ENCODE measurements at regions not wholly inside any gene's neighbourhood (a gene's known extent, or its start where the extent isn't known, plus 50 kb on each side); places are given as distances from the start of the nearest gene placed in this dataset.
"Not testable (repeated sequence)": the region's sequence is repeated elsewhere in the genome, so short reads cannot be mapped to it uniquely, and the experiment has no call there.

GRCh38 chr12:42860331-42860730 is 270.8 kb upstream of the PRICKLE1 start:
- TF ChIP-seq, protein P1, sequence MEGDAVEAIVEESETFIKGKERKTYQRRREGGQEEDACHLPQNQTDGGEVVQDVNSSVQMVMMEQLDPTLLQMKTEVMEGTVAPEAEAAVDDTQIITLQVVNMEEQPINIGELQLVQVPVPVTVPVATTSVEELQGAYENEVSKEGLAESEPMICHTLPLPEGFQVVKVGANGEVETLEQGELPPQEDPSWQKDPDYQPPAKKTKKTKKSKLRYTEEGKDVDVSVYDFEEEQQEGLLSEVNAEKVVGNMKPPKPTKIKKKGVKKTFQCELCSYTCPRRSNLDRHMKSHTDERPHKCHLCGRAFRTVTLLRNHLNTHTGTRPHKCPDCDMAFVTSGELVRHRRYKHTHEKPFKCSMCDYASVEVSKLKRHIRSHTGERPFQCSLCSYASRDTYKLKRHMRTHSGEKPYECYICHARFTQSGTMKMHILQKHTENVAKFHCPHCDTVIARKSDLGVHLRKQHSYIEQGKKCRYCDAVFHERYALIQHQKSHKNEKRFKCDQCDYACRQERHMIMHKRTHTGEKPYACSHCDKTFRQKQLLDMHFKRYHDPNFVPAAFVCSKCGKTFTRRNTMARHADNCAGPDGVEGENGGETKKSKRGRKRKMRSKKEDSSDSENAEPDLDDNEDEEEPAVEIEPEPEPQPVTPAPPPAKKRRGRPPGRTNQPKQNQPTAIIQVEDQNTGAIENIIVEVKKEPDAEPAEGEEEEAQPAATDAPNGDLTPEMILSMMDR (IDR thresholded peaks at IDR 0.05; ENCODE audit: low read depth, low read length): not testable (repeated sequence)
- not testable (repeated sequence) for TF ChIP-seq POLR2A (IDR thresholded peaks at IDR 0.05; ENCODE audit: extremely low read depth, insufficient read length)
- TF ChIP-seq, protein P2, sequence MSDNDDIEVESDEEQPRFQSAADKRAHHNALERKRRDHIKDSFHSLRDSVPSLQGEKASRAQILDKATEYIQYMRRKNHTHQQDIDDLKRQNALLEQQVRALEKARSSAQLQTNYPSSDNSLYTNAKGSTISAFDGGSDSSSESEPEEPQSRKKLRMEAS (IDR thresholded peaks at IDR 0.05; ENCODE audit: low read depth, low read length): not testable (repeated sequence)
